Progenitor cell of endocrine pancreas (in vitro differentiated cells): ENCODE measurements at regions not wholly inside any gene's neighbourhood (a gene's known extent, or its start where the extent isn't known, plus 50 kb on each side); places are given as distances from the start of the nearest gene placed in this dataset.

Source experiments
- DNase-seq: peaks from one replicate; pipeline ENCODE4 v3.0.0; 2021; ENCODE audit warnings: low spot score; ENCODE audit not compliant: unreplicated experiment
- H3K27ac Mint-ChIP-seq: 2 replicates; pipeline ENCODE4 v1.8.0; 2021; ENCODE audit warnings: mild to moderate bottlenecking, moderate library complexity, mixed read lengths
- H3K27me3 Mint-ChIP-seq: 2 replicates; pipeline ENCODE4 v1.8.0; 2021; ENCODE audit warnings: mixed read lengths
- H3K36me3 Mint-ChIP-seq: 2 replicates; pipeline ENCODE4 v1.8.0; 2022; ENCODE audit warnings: mixed read lengths; ENCODE audit not compliant: insufficient read depth
- H3K4me1 Mint-ChIP-seq: 2 replicates; pipeline ENCODE4 v1.8.0; 2021; ENCODE audit warnings: low read depth, mixed read lengths
- H3K4me3 Mint-ChIP-seq: 2 replicates; pipeline ENCODE4 v1.8.0; 2021; ENCODE audit warnings: low read depth, mild to moderate bottlenecking, moderate library complexity, mixed read lengths
- H3K9me3 Mint-ChIP-seq: 2 replicates; pipeline ENCODE4 v1.8.0; 2021; ENCODE audit warnings: low read depth, mixed read lengths
- TF ChIP-seq, protein P1 (sequence below): fragments of 200-600 bp; sonication (generic); IDR thresholded peaks from one replicate; pipeline ENCODE4 v1.5.0; 2021; ENCODE audit warnings: antibody characterized with exemption, mild to moderate bottlenecking; ENCODE audit not compliant: unreplicated experiment

- Mint-ChIP-seq H3K36me3 (no peaks in the 10 kb centered on the region), H3K27me3 (peaks cover 15% of the 10 kb centered on the region), H3K9me3 (no peaks in the 10 kb centered on the region), H3K4me1 (peaks cover 8% of the 10 kb centered on the region), H3K27ac (no peak overlapping the region), H3K4me3 (no peak overlapping the region)
- TF ChIP-seq, protein P1, sequence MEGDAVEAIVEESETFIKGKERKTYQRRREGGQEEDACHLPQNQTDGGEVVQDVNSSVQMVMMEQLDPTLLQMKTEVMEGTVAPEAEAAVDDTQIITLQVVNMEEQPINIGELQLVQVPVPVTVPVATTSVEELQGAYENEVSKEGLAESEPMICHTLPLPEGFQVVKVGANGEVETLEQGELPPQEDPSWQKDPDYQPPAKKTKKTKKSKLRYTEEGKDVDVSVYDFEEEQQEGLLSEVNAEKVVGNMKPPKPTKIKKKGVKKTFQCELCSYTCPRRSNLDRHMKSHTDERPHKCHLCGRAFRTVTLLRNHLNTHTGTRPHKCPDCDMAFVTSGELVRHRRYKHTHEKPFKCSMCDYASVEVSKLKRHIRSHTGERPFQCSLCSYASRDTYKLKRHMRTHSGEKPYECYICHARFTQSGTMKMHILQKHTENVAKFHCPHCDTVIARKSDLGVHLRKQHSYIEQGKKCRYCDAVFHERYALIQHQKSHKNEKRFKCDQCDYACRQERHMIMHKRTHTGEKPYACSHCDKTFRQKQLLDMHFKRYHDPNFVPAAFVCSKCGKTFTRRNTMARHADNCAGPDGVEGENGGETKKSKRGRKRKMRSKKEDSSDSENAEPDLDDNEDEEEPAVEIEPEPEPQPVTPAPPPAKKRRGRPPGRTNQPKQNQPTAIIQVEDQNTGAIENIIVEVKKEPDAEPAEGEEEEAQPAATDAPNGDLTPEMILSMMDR, result no peak
- DNase-seq, result no peak
Measured at GRCh38 chr12:67780580-67781084, 132.1 kb downstream of the DYRK2 start.

GRCh38 chr12:67782573-67782972 is 134.0 kb downstream of the DYRK2 start:
- Mint-ChIP-seq H3K27ac (no peak overlapping the region), H3K9me3 (no peaks in the 10 kb centered on the region), H3K4me3 (no peak overlapping the region), H3K27me3 (peaks cover 22% of the 10 kb centered on the region), H3K4me1 (peaks cover 8% of the 10 kb centered on the region), H3K36me3 (no peaks in the 10 kb centered on the region)
- no peak for DNase-seq
- TF ChIP-seq, protein P1, result no peak

DNA sequence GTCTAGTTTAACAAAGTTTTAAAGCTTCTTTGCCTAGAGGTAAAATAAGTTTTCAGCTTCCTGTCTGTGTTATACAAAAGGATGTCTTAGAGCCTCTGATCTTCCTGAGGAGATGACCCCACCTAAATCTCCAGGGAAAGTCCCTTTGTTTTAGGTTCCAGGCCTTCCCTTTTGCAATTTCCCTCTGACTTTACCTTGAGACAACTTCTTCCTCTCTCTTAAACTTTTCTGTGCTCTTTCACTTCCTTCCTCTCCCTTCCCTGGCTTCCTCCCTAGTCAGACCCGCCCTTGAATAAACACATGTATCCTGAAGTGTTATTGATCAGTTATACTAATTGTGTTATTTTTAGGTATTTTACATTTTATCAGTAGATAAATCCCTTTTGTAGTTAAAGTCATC is 134.8 kb downstream of the DYRK2 start:
- Mint-ChIP-seq H3K4me1 (peaks cover 8% of the 10 kb centered on the region), H3K27ac (no peak overlapping the region), H3K27me3 (peaks cover 22% of the 10 kb centered on the region), H3K4me3 (no peak overlapping the region), H3K9me3 (no peaks in the 10 kb centered on the region), H3K36me3 (no peaks in the 10 kb centered on the region)
- DNase-seq, result no peak
- TF ChIP-seq, protein P1, result no peak

DNA sequence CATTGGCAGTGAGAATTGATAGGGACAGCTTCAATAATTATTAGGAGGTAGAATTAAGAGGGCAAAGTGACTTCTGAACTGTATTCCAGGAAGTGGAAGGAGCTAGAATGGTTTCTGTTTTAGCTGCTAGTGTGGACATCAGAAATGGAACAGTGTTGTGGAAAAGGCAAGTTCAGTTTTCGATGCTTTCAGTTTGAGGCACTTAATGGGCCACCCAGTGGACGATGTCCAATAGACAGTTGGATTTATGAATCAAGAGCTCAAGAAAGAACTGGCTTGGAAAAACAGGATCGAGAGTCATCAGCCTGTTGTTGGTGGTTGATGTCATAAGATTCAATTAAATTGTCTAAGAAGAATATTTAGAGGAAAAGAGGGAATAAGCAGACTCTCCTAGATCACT is 136.3 kb downstream of the DYRK2 start:
- H3K36me3 Mint-ChIP-seq, result no peaks in the 10 kb centered on the region
- no peak for DNase-seq
- H3K4me3 Mint-ChIP-seq, result no peak overlapping the region
- peaks cover 8% of the 10 kb centered on the region for H3K4me1 Mint-ChIP-seq
- H3K27ac Mint-ChIP-seq, result no peak overlapping the region
- peaks cover 22% of the 10 kb centered on the region for H3K27me3 Mint-ChIP-seq
- H3K9me3 Mint-ChIP-seq, result no peaks in the 10 kb centered on the region
- TF ChIP-seq, protein P1, result no peak

DNA sequence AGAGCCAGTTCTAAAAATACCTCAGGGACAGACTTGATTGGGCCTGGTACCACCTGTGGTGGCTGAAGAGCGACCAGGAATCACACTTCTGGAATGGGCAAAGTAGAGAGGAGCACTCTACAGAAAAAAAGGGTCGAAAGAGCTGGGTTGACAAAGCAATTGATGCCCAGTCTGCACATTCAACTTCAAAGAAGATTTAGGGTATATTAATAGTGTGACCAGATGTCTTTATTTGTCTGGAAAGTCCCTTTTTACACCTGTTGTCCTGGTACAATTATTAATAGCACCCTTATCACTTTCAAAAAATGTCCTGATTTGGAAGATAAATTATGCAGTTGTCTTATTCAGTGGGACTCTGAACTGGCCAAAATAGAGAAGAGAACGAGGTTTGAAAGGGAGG is 137.5 kb downstream of the DYRK2 start:
- TF ChIP-seq, protein P1, result no peak
- H3K9me3 Mint-ChIP-seq, result no peaks in the 10 kb centered on the region
- peaks cover 8% of the 10 kb centered on the region for H3K4me1 Mint-ChIP-seq
- H3K36me3 Mint-ChIP-seq, result no peaks in the 10 kb centered on the region
- no peak overlapping the region for H3K4me3 Mint-ChIP-seq
- no peak for DNase-seq
- no peak overlapping the region for H3K27ac Mint-ChIP-seq
- peaks cover 22% of the 10 kb centered on the region for H3K27me3 Mint-ChIP-seq
